T-helper 2 cell treated with Interferon-gamma antibody and Interleukin-4, amounts not matched to agents 100 ng/mL and 5 ng/mL, for 36 hours (primary cell): ENCODE measurements at regions not wholly inside any gene's neighbourhood (a gene's known extent, or its start where the extent isn't known, plus 50 kb on each side); places are given as distances from the start of the nearest gene placed in this dataset.
"Not testable (repeated sequence)": the region's sequence is repeated elsewhere in the genome, so short reads cannot be mapped to it uniquely, and the experiment has no call there.

Experiments used
- intact Hi-C: fragments of 100-400 bp; cut with micrococcal nuclease; formaldehyde crosslinking; loops from one replicate; pipeline ENCODE4 v1.15.1; 2023

DNA sequence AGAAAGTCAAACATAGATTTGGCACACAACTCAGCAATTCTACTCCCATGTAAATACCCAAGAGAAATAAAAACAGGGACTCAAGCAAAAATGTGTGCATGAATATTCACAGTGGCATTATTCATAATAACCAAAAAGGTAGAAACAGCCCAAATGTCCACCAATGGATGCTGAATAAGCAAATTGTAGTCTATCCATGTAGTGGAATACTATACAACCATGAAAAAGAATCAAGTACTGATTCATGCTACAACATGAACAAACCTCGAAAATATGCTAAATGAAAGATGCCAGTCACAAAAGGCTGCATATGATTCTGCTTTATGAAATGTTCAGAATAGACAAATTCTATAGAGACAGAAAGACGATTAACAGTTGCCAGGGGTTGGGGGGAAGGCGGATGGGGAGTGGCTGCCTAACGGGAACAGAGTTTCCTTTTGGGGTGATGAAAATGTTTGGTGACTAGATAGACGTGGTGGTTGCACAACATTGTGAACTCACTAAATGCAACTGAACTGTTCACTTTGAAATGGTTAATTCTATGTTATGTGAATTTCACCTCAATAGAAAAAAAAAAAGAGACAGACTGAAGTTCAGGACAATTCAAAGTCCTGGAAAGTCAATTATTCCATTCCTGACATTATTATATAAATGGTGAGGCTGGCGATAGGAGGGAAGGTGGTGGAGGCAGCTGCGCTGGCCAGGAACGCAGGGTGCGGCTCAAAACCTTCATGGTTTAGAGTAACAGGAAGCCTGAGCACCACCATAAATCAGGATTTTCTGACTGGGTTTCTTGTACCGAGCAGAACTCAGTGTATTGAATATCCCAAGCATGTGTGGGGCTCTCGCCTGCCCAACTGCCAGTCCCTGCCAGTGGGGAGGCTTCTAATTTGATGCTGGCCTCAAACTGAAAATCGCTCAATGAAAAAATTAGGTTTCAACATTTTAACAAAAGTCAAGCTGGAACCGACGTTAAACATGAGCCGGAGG lies 300.9 kb downstream of the C16orf95 start:
- intact Hi-C loops, result no loop called here

DNA sequence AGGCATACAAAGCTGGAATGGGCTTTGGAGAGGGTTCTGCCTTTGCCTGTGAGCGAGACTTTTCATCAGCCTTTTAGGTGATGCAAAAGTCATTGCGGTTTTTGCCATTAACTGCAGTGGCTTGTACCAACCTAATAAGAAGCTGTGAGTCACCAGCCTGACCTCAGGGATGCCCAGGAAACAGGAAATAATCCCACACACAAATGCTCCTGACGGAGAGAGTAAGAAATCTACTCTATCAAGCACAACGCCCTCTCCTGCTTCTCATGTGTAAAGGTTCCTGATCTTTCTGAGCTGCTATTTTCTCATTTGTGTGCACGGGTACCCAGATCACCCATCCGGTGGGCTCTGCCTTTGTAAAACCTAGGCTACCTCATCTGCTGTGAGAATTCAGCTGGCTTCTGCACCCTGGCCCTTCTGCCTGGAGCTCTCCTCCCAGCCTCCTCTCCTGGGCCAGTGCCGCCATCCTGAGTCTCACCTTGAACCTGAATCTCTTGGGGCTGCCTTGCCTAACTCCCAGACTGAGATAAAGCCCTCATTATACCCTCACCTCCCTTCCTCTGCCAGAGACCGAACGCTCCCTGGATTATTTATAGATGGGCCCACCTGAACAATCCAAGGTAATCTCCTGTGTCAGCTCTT lies 299.7 kb downstream of the C16orf95 start:
- intact Hi-C loops, result no loop called here

DNA sequence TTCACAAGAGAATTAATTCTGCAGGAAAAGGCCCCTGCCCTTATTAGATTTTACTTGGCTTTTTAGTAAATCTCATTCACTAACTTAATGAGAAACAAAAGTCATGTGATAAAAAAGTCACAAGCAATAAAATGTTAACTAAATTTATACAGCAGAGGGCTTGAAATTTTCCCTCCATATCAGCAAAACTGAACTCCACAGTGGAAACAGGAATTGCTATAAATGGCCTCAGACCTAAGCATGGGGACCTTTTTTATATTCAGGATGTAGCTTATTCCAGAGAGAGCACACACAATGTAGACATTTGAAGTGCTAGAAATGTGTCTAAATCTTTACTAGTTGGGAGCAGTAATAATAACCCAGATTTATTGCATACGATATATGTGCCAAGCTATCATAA lies 291.5 kb downstream of the C16orf95 start:
- intact Hi-C loops, result no loop called here

DNA sequence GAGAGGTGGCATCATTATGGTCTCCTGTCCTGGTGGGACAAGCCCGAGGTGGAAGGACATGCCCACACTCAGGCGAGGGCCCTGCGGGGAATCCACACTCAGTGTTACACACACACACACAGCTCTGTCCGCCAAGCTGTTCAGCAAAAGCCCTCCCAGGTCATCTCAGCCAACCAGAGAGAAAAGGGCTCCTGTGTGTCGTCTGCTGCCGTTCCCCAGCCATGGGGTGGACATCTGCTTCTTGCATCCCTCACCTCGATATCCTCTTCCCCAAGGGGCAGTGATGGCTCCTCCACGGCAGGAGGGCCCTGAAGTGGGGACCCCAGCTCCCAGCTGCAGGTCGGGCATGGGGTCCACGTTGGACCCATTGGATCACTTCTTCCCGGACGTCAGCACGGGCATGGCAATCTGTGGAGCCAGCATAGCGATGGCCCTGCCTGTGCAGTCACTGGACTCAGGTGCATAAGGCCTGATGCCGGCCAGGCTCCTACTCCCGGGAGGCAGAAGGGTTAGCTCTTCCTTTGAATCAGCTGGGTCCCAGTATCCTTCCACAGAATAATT lies 290.1 kb downstream of the C16orf95 start:
- intact Hi-C loops, result no loop called here

DNA sequence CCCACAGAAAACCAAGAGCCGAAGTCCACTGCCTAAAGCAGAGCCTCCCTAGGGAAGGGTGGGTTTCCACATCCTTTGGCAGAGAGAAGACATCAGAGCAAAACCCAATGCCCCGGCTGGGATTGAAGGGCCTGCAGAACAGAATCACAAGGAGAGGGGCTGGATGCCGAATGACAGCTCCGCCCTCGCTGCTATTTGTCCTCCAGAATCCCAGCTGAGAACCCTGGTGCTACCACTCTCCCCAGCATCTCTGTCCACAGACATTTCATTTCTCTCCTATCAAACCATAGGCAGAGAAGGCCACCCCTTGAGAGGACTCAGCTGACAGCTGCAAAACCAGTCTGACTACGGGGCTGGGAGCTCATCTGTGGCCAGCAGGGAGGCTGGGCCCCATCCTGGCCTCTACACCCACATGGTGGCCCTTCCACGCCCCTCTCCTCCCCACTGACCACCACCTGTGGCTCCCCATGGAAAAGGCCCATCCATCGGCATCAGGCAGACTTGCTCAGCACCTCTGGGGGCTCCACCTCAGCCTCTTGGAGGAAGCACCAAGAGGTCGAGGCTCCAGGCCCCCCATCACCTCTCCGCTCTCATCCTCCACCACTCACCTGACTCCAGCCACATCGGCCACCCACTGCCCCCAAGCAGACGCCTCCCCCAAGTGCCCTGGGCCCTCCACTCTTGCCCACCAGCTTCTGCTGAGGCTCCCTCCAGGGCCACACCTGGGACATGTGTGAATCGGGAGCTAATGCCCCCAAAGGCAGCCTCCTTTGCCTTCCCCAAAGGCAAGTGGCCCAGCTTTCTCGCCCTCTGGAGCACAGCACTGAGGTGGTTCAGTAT lies 288.5 kb downstream of the C16orf95 start:
- intact Hi-C loops, result no loop called here

- intact Hi-C loops, result no loop called here
Observed at GRCh38 chr16:87032554-87032953, 284.6 kb downstream of the C16orf95 start.

- intact Hi-C loops, result no loop called here
Observed at GRCh38 chr16:87033021-87033471, 284.1 kb downstream of the C16orf95 start.

GRCh38 chr16:87033541-87034300 lies 283.5 kb downstream of the C16orf95 start:
- intact Hi-C loops, result no loop called here

DNA sequence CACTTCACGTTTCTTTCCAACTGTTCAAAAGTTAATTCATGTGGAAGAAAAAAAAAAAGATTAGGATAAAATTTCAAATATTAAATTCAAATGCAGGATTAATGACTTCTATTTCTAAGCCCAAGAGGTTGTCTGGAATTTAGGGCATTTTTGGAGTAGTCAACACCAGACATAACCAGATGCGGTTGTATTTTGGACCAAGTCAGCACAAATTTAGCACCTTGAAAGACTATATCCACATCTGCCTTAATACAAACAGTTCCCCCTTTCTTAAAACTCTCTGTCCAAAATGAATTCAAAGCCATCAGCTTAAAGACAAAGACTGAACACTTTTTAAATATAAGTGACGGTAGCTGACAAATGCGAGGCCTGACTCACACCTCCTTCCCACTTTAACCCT lies 282.9 kb downstream of the C16orf95 start:
- intact Hi-C loops, result no loop called here

DNA sequence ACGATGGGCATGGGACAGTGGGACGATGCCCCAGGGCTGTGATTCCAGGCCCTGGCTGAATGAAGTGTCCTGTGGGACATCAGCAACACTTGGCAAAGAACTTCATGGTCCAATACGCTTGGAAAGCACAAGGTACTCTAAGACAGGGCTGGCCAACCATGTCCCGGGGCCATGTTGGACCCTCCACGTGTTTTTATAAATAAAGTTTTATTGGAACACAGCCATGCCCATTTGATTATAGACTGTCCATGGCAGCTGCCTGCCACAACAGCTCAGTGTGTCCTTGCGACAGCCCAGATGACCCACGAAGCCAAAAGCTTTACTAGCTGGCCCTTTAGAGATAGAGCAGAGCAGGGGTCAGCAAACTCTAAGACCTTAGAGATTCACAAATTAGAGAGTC lies 282.1 kb downstream of the C16orf95 start:
- intact Hi-C loops, result no loop called here

GRCh38 chr16:87037012-87037411 lies 280.2 kb downstream of the C16orf95 start:
- intact Hi-C loops, result no loop called here

- intact Hi-C loops, result not testable (repeated sequence)
Observed at GRCh38 chr16:87038528-87038927, 278.7 kb downstream of the C16orf95 start.

- intact Hi-C loops, result no loop called here
Observed at GRCh38 chr16:87040169-87041117, 276.7 kb downstream of the C16orf95 start.

GRCh38 chr16:87041286-87041685 lies 275.9 kb downstream of the C16orf95 start:
- intact Hi-C loops, result no loop called here

GRCh38 chr16:87042551-87043230 lies 274.5 kb downstream of the C16orf95 start:
- intact Hi-C loops, result no loop called here

- intact Hi-C loops, result no loop called here
Observed at GRCh38 chr16:87043231-87044031, 273.8 kb downstream of the C16orf95 start.

GRCh38 chr16:87044032-87044382 lies 273.2 kb downstream of the C16orf95 start:
- intact Hi-C loops, result no loop called here

GRCh38 chr16:87044829-87045228 lies 272.4 kb downstream of the C16orf95 start:
- intact Hi-C loops, result no loop called here
